ENCODE measurements at regions not wholly inside any gene's neighbourhood (a gene's known extent, or its start where the extent isn't known, plus 50 kb on each side); places are given as distances from the start of the nearest gene placed in this dataset.

DNA sequence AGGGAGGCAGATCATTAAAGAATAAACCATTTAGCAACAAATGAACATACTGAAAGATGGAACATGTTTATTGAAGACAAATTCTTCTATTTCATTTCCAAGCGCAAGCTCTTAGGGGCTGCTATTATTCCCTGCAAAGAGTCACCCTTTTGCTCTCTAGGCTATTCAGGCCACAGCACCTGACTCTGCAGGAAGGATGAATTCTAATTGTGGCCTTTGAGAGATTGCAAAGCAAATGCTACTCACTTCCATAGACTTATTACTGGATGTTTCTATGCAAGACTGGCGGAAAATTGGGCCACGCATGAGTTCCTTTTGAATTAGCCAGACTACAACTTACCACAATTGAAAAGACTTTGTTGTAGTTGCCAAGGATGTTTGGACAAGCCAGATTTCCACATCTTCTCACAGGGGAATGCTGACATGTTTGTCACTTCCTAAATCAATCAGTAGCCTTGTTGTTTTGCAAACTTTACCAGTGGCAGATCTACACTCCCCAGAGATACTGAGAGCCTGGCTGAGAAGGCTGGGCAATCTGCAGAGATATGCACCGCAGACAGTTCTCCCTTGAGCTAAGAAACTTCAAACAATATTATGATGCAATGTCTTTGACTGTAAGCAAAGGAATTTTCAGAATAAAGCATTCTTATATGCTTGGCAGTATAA lies 334.3 kb upstream of the SYT1 start:
- no peak for TF ChIP-seq CTCF (IDR thresholded peaks at IDR 0.05)
- DNase-seq: peak; percentile 0
- Mint-ChIP-seq H3K4me3 (no peak overlapping the region), H3K36me3 (ENCODE audit: low read depth) (no peaks in the 10 kb centered on the region), H3K4me1 (ENCODE audit: low read depth) (no peaks in the 10 kb centered on the region), H3K27ac (no peak overlapping the region), H3K9me3 (no peaks in the 10 kb centered on the region), H3K27me3 (ENCODE audit: insufficient read depth) (no peaks in the 10 kb centered on the region; the same call in 1 of the 2 replicates)

DNA sequence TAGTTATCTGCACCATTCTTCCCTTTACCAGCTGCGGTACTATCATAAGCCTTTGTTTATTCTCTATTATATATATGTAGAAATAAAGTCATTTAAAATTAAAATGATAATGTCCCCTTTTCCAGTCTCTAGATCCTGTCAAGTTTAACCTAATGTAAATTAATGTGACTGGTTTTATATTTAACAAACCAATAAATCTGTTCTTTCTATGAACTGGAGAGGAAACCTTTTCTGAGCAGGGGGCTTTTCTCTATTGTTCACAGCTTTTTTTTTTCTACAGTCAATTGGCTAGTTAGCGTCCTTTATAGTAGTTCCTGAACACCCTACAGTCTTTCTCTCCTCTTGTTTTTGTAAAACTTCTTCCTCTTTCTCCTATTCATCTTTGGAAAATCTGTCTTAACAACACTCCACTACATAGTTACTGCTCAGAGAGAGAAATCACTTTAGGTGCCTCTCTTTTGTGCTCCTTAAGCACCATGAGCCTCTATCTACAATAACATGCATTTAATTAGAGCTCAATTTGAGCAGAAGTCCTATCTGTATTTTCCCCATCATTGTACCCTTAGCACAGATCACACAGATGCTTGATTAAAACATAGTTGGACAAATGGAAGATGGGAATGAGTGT lies 332.6 kb upstream of the SYT1 start:
- H3K4me3 Mint-ChIP-seq: no peak overlapping the region
- H3K27ac Mint-ChIP-seq: no peak overlapping the region
- TF ChIP-seq CTCF (IDR thresholded peaks at IDR 0.05): no peak

DNA sequence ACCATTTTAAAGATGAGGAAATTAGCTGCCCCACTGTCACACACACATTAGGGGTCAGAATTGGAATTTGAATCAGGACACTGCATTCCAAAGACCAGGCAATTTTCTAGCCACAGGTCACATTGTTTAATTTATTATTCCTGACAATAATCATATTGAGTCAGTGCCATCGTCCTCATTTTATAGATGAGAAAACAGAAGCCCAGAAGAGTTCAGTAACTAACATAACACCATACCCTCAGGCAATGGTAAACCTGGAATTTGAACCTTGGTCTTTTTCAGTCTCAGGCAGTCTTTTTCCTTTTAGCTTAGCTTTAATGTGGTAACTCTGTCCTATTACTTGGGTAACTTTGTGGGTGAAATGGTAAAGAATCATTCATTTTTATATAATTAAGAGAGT lies 330.3 kb upstream of the SYT1 start:
- Mint-ChIP-seq H3K27ac (no peak overlapping the region), H3K4me3 (no peak overlapping the region), H3K4me1 (ENCODE audit: low read depth) (no peaks in the 10 kb centered on the region), H3K27me3 (ENCODE audit: insufficient read depth) (no peaks in the 10 kb centered on the region; the same call in 1 of the 2 replicates), H3K36me3 (ENCODE audit: low read depth) (no peaks in the 10 kb centered on the region), H3K9me3 (no peaks in the 10 kb centered on the region)
- TF ChIP-seq CTCF (IDR thresholded peaks at IDR 0.05): no peak
- no peak for DNase-seq

More for the DNA sequence above, 332.6 kb upstream of the SYT1 start:
- DNase-seq: no peak
- no peaks in the 10 kb centered on the region for H3K9me3 Mint-ChIP-seq
- H3K27me3 Mint-ChIP-seq (ENCODE audit: insufficient read depth): no peaks in the 10 kb centered on the region; the same call in 1 of the 2 replicates
- H3K36me3 Mint-ChIP-seq (ENCODE audit: low read depth): no peaks in the 10 kb centered on the region
- no peaks in the 10 kb centered on the region for H3K4me1 Mint-ChIP-seq (ENCODE audit: low read depth)

- no peak overlapping the region for H3K4me3 Mint-ChIP-seq
- no peak for DNase-seq
Observed at GRCh38 chr12:78540606-78541336, 323.8 kb upstream of the SYT1 start.

DNA sequence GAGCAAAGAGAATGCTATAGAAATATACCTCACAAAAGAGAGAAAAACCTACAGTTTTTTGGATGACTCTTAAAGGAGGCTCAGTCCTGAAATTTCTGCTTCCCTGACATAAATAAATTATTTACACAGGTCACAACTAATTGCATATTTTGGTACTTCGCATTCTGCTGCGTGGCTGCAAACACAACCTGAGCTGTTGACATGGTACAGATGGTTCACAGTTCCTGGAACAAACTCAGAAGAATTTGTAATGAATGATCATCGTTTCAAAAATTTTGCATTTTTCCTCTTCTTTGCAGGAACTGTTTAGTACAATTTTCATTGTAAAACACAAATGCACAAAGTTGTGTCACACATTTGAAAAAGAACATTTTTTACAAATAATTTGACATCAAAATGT lies 313.7 kb upstream of the SYT1 start:
- H3K27ac Mint-ChIP-seq: no peak overlapping the region
- DNase-seq: no peak
- H3K9me3 Mint-ChIP-seq: no peaks in the 10 kb centered on the region
- H3K4me3 Mint-ChIP-seq: no peak overlapping the region
- H3K27me3 Mint-ChIP-seq (ENCODE audit: insufficient read depth): no peaks in the 10 kb centered on the region; the same call in 1 of the 2 replicates
- no peak for TF ChIP-seq CTCF (IDR thresholded peaks at IDR 0.05)
- H3K4me1 Mint-ChIP-seq (ENCODE audit: low read depth): peaks cover 2% of the 10 kb centered on the region
- H3K36me3 Mint-ChIP-seq (ENCODE audit: low read depth): no peaks in the 10 kb centered on the region

More at GRCh38 chr12:78540606-78541336, 323.8 kb upstream of the SYT1 start:
- no peaks in the 10 kb centered on the region for H3K27me3 Mint-ChIP-seq (ENCODE audit: insufficient read depth)
- no peak for TF ChIP-seq CTCF (IDR thresholded peaks at IDR 0.05)
- H3K36me3 Mint-ChIP-seq (ENCODE audit: low read depth): no peaks in the 10 kb centered on the region
- no peaks in the 10 kb centered on the region; the same call in 1 of the 2 replicates for H3K4me1 Mint-ChIP-seq (ENCODE audit: low read depth)
- H3K27ac Mint-ChIP-seq: no peak overlapping the region
- no peaks in the 10 kb centered on the region for H3K9me3 Mint-ChIP-seq

Measured in HFFc6 (cell line).